ENCODE measurements at regions not wholly inside any gene's neighbourhood (a gene's known extent, or its start where the extent isn't known, plus 50 kb on each side); places are given as distances from the start of the nearest gene placed in this dataset.
"Not testable (repeated sequence)": the region's sequence is repeated elsewhere in the genome, so short reads cannot be mapped to it uniquely, and the experiment has no call there.

GRCh38 chr6:125618629-125619028, 130.8 kb upstream of the HEY2 start:
- Mint-ChIP-seq H3K4me3 (no peak overlapping the region), H3K27me3 (ENCODE audit: low read depth) (no peaks in the 10 kb centered on the region), H3K4me1 (peaks cover 13% of the 10 kb centered on the region), H3K36me3 (ENCODE audit: low read depth) (no peaks in the 10 kb centered on the region), H3K9me3 (no peaks in the 10 kb centered on the region), H3K27ac (no peak overlapping the region)
- TF ChIP-seq CTCF (IDR thresholded peaks at IDR 0.05; ENCODE audit: unreplicated experiment in 3 of 3) = no peak

- Mint-ChIP-seq H3K27me3 (ENCODE audit: low read depth) (no peaks in the 10 kb centered on the region), H3K4me1 (peaks cover 11% of the 10 kb centered on the region), H3K27ac (no peak overlapping the region), H3K9me3 (no peaks in the 10 kb centered on the region), H3K4me3 (no peak overlapping the region), H3K36me3 (ENCODE audit: low read depth) (no peaks in the 10 kb centered on the region)
- TF ChIP-seq CTCF (IDR thresholded peaks at IDR 0.05; ENCODE audit: unreplicated experiment in 3 of 3) = no peak
These were observed 126.3 kb upstream of the HEY2 start for GRCh38 chr6:125623085-125623484.

- H3K27me3 Mint-ChIP-seq (ENCODE audit: low read depth) = no peaks in the 10 kb centered on the region
These were observed 118.3 kb upstream of the HEY2 start for GRCh38 chr6:125631165-125631564.

GRCh38 chr6:125636011-125636410, 113.4 kb upstream of the HEY2 start:
- H3K27me3 Mint-ChIP-seq (ENCODE audit: low read depth); H3K9me3 Mint-ChIP-seq: not testable (repeated sequence)
- H3K4me1 Mint-ChIP-seq = peaks cover 18% of the 10 kb centered on the region

More at GRCh38 chr6:125631165-125631564, 118.3 kb upstream of the HEY2 start:
- H3K9me3 Mint-ChIP-seq = no peaks in the 10 kb centered on the region
- no peaks in the 10 kb centered on the region for H3K4me1 Mint-ChIP-seq
- TF ChIP-seq CTCF (IDR thresholded peaks at IDR 0.05; ENCODE audit: unreplicated experiment in 3 of 3) = no peak
- H3K27ac Mint-ChIP-seq = no peak overlapping the region
- no peak overlapping the region for H3K4me3 Mint-ChIP-seq
- H3K36me3 Mint-ChIP-seq (ENCODE audit: low read depth) = no peaks in the 10 kb centered on the region

GRCh38 chr6:125636671-125637070, 112.8 kb upstream of the HEY2 start:
- no peaks in the 10 kb centered on the region for H3K36me3 Mint-ChIP-seq (ENCODE audit: low read depth)

More at GRCh38 chr6:125636011-125636410, 113.4 kb upstream of the HEY2 start:
- H3K27ac Mint-ChIP-seq; H3K4me3 Mint-ChIP-seq; H3K36me3 Mint-ChIP-seq (ENCODE audit: low read depth): not testable (repeated sequence)

GRCh38 chr6:125637207-125637606, 112.2 kb upstream of the HEY2 start:
- Mint-ChIP-seq H3K27me3 (ENCODE audit: low read depth) (no peaks in the 10 kb centered on the region), H3K36me3 (ENCODE audit: low read depth) (no peaks in the 10 kb centered on the region), H3K9me3 (no peaks in the 10 kb centered on the region), H3K27ac (no peak overlapping the region), H3K4me1 (peaks cover 27% of the 10 kb centered on the region), H3K4me3 (no peak overlapping the region)
- no peak for TF ChIP-seq CTCF (IDR thresholded peaks at IDR 0.05; ENCODE audit: unreplicated experiment in 3 of 3)

More at GRCh38 chr6:125636671-125637070, 112.8 kb upstream of the HEY2 start:
- H3K27ac Mint-ChIP-seq = no peak overlapping the region
- no peak overlapping the region for H3K4me3 Mint-ChIP-seq
- no peaks in the 10 kb centered on the region for H3K27me3 Mint-ChIP-seq (ENCODE audit: low read depth)
- H3K9me3 Mint-ChIP-seq = no peaks in the 10 kb centered on the region
- H3K4me1 Mint-ChIP-seq = peaks cover 25% of the 10 kb centered on the region
- no peak for TF ChIP-seq CTCF (IDR thresholded peaks at IDR 0.05; ENCODE audit: unreplicated experiment in 3 of 3)
